ENCODE measurements at regions not wholly inside any gene's neighbourhood (a gene's known extent, or its start where the extent isn't known, plus 50 kb on each side); places are given as distances from the start of the nearest gene placed in this dataset.

DNA sequence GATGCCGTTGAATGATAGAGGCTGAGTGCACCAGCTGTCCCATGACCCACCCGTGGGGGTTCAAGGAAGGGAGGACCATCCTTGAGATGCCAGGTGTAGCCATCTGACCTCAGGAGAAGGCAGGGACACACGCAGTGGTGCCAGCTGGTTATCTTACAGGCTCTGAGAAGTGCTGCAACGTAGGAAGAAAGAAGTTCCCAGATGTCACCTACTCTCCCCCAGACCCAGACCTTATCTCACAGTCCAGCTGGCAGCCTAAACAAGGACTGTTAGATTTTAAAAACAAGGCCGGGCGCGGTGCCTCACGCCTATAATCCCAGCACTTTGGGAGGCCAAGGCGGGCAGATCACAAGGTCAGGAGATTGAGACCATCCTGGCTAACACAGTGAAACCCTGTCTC is 1307.6 kb downstream of the TBC1D22A start:
- DNase-seq: no peak
- H3K9me3 ChIP-seq (ENCODE audit: low read depth): no peaks in the 10 kb centered on the region
- TF ChIP-seq EZH2 (IDR thresholded peaks at IDR 0.05; ENCODE audit: insufficient read depth, poor library complexity, severe bottlenecking): no peak
- TF ChIP-seq EZH2phosphoT487 (IDR thresholded peaks at IDR 0.05; ENCODE audit: insufficient read depth, low read depth): no peak
- no peaks in the 10 kb centered on the region for H3K27me3 ChIP-seq (replicated peaks; ENCODE audit: insufficient read depth)
- H3K9ac ChIP-seq: no peak overlapping the region
- no peak overlapping the region for H2AFZ ChIP-seq
- no peaks in the 10 kb centered on the region for H3K79me2 ChIP-seq (ENCODE audit: insufficient read depth)
- H3K9me2 ChIP-seq (ENCODE audit: insufficient read depth): no peaks in the 10 kb centered on the region
- no peak overlapping the region for H3K27ac ChIP-seq
- H4K20me1 ChIP-seq (ENCODE audit: insufficient read depth): no peaks in the 10 kb centered on the region
- H3K4me2 ChIP-seq (ENCODE audit: unreplicated experiment): no peak overlapping the region
- in situ Hi-C loops (cut with MboI): no loop called here
- no peaks in the 10 kb centered on the region for H3F3A ChIP-seq (ENCODE audit: insufficient read depth)
- no peaks in the 10 kb centered on the region for H3K36me3 ChIP-seq (ENCODE audit: low read depth)
- H3K4me3 ChIP-seq: no peak overlapping the region
- 49 to 50% methylated on average over 9 of the region's 9 CpGs for WGBS, 2 experiments (ENCODE audit: low coverage in 1 of 2, low lambda C conversion rate in 2 of 2, missing lambda C conversion rate in 2 of 2)
- no peaks in the 10 kb centered on the region for H3K4me1 ChIP-seq (ENCODE audit: insufficient read depth)

DNA sequence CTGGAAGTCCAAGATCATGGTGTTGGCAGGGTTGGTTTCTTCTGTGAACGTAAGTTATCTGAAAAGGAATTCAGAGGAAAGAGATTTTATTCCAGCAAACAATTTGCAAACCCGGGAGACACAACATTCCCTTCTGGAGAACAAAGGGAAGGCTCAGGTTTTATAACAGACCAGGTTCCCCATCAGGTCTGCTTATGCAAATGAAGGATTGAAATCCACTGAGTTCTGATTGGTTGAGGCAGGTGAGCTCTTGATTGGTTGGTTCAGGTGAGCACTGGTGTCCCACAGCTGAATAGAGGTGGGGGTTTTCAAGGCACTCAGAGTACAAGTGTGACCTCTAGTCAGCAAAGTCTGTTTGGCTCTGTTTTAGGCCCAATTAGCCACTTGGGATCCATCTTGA is 1306.8 kb downstream of the TBC1D22A start:
- in situ Hi-C loops (cut with MboI): no loop called here
- Histone ChIP-seq H3K4me3 (no peak overlapping the region), H3K36me3 (ENCODE audit: low read depth) (no peaks in the 10 kb centered on the region), H3K4me2 (ENCODE audit: unreplicated experiment) (no peak overlapping the region), H4K20me1 (ENCODE audit: insufficient read depth) (no peaks in the 10 kb centered on the region), H3K9me2 (ENCODE audit: insufficient read depth) (no peaks in the 10 kb centered on the region), H3K27me3 (replicated peaks; ENCODE audit: insufficient read depth) (no peaks in the 10 kb centered on the region), H3K9ac (no peak overlapping the region), H3F3A (ENCODE audit: insufficient read depth) (no peaks in the 10 kb centered on the region), H2AFZ (no peak overlapping the region), H3K79me2 (ENCODE audit: insufficient read depth) (no peaks in the 10 kb centered on the region), H3K9me3 (ENCODE audit: low read depth) (no peaks in the 10 kb centered on the region), H3K27ac (no peak overlapping the region), H3K4me1 (ENCODE audit: insufficient read depth) (no peaks in the 10 kb centered on the region)
- TF ChIP-seq EZH2 (IDR thresholded peaks at IDR 0.05; ENCODE audit: insufficient read depth, poor library complexity, severe bottlenecking) (no peak), EZH2phosphoT487 (IDR thresholded peaks at IDR 0.05; ENCODE audit: insufficient read depth, low read depth) (no peak)
- WGBS, 2 experiments (ENCODE audit: low coverage in 1 of 2, low lambda C conversion rate in 2 of 2, missing lambda C conversion rate in 2 of 2): 36 to 38% methylated on average over 2 of the region's 2 CpGs
- no peak for DNase-seq

DNA sequence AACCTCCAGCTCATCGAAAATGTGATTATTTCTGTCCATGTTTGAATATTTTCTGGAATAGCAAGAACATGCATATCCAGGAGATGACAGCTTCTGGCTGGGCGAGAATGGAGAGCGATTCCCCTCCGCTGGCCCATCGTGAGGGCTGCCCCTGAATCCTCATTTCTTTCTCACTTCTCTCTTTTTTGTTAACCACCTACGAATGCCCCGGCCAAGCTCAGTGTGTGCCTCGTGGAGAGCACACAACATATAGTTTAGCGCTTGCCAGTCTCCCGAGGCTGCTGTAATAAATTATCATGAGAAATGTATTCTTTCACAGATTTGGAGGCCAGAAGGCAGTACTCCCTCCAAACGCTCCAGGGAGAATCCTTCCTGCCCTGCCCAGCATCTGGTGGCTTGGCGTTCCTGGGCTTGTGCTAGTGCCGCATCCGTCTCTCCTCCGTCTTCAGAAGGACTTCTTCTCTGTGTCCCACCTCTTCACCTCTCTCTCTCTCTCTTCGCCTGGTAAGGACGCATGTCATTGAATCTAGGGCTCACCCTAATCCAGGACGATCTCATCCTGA is 1306.0 kb downstream of the TBC1D22A start:
- Histone ChIP-seq H3K4me2 (ENCODE audit: unreplicated experiment) (no peak overlapping the region), H3K9me2 (ENCODE audit: insufficient read depth) (no peaks in the 10 kb centered on the region), H3K36me3 (ENCODE audit: low read depth) (no peaks in the 10 kb centered on the region), H3K27ac (no peak overlapping the region), H3K79me2 (ENCODE audit: insufficient read depth) (no peaks in the 10 kb centered on the region), H2AFZ (no peak overlapping the region), H3K27me3 (replicated peaks; ENCODE audit: insufficient read depth) (no peaks in the 10 kb centered on the region), H4K20me1 (ENCODE audit: insufficient read depth) (no peaks in the 10 kb centered on the region), H3F3A (ENCODE audit: insufficient read depth) (no peaks in the 10 kb centered on the region), H3K9ac (no peak overlapping the region), H3K9me3 (ENCODE audit: low read depth) (no peaks in the 10 kb centered on the region), H3K4me1 (ENCODE audit: insufficient read depth) (no peaks in the 10 kb centered on the region), H3K4me3 (no peak overlapping the region)
- in situ Hi-C loops (cut with MboI): no loop called here
- TF ChIP-seq EZH2 (IDR thresholded peaks at IDR 0.05; ENCODE audit: insufficient read depth, poor library complexity, severe bottlenecking) (no peak), EZH2phosphoT487 (IDR thresholded peaks at IDR 0.05; ENCODE audit: insufficient read depth, low read depth) (no peak)
- no peak for DNase-seq
- WGBS, 2 experiments (ENCODE audit: low coverage in 1 of 2, low lambda C conversion rate in 2 of 2, missing lambda C conversion rate in 2 of 2): 18 to 19% methylated on average over 18 of the region's 18 CpGs

DNA sequence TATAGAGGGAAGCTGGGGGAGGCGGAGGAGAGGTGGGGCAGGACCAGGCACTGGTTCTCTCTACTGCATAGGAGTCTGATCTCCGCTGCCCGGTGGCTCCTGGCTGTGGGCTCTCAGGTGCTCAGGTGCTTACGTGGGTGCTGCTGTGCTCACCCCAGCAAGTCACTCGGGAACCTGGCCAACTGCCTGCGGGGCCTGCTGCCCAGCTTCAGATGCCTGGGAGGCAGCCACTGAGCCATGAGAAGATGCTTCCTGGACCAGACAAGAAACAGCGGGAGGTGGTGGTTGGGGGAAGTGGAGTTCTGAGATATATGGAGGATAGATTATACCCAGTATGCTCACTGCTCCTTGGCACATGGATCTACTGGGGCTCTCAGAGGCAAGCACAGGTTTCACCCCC is 1303.4 kb downstream of the TBC1D22A start:
- Histone ChIP-seq H3K9ac (no peak overlapping the region), H3K79me2 (ENCODE audit: insufficient read depth) (no peaks in the 10 kb centered on the region), H3K4me2 (ENCODE audit: unreplicated experiment) (no peak overlapping the region), H3K36me3 (ENCODE audit: low read depth) (no peaks in the 10 kb centered on the region), H3K9me2 (ENCODE audit: insufficient read depth) (no peaks in the 10 kb centered on the region), H3K4me3 (no peak overlapping the region), H4K20me1 (ENCODE audit: insufficient read depth) (no peaks in the 10 kb centered on the region), H3K9me3 (ENCODE audit: low read depth) (no peaks in the 10 kb centered on the region), H3K27me3 (replicated peaks; ENCODE audit: insufficient read depth) (no peaks in the 10 kb centered on the region), H3F3A (ENCODE audit: insufficient read depth) (no peaks in the 10 kb centered on the region), H2AFZ (no peak overlapping the region), H3K4me1 (ENCODE audit: insufficient read depth) (no peaks in the 10 kb centered on the region), H3K27ac (no peak overlapping the region)
- 32 to 35% methylated on average over 7 of the region's 7 CpGs for WGBS, 2 experiments (ENCODE audit: low coverage in 1 of 2, low lambda C conversion rate in 2 of 2, missing lambda C conversion rate in 2 of 2)
- TF ChIP-seq EZH2phosphoT487 (IDR thresholded peaks at IDR 0.05; ENCODE audit: insufficient read depth, low read depth) (no peak), EZH2 (IDR thresholded peaks at IDR 0.05; ENCODE audit: insufficient read depth, poor library complexity, severe bottlenecking) (no peak)
- DNase-seq: no peak
- in situ Hi-C loops (cut with MboI): no loop called here

DNA sequence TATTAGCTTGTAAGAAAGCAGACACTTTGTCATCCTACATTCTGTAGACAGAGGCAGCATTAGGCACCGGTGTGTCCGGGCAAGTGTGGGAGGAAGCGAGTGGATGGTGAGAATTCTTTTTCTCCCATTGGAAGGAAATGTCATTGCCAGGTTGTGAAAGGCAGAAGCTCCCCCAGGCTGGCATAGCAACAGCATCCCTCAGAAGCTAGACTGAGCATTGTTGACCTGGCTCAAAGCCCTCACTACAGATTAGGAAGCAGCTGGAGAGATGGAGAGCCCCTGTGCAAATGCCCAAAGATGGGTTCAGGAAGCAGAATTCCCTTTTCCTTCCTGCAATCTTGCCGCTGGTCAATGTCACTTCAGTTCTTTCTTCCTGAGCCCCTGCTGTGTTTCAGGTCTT is 1299.3 kb downstream of the TBC1D22A start:
- WGBS, 2 experiments (ENCODE audit: low coverage in 1 of 2, low lambda C conversion rate in 2 of 2, missing lambda C conversion rate in 2 of 2): 74 to 82% methylated on average over 4 of the region's 4 CpGs
- DNase-seq: no peak

More for the DNA sequence above, 1299.3 kb downstream of the TBC1D22A start:
- Histone ChIP-seq H3K9me3 (ENCODE audit: low read depth) (no peaks in the 10 kb centered on the region), H3K27me3 (replicated peaks; ENCODE audit: insufficient read depth) (no peaks in the 10 kb centered on the region), H3K4me3 (no peak overlapping the region), H3K4me2 (ENCODE audit: unreplicated experiment) (no peak overlapping the region), H4K20me1 (ENCODE audit: insufficient read depth) (no peaks in the 10 kb centered on the region), H3F3A (ENCODE audit: insufficient read depth) (no peaks in the 10 kb centered on the region), H3K9me2 (ENCODE audit: insufficient read depth) (no peaks in the 10 kb centered on the region), H2AFZ (no peak overlapping the region), H3K36me3 (ENCODE audit: low read depth) (no peaks in the 10 kb centered on the region), H3K79me2 (ENCODE audit: insufficient read depth) (no peaks in the 10 kb centered on the region), H3K9ac (no peak overlapping the region), H3K4me1 (ENCODE audit: insufficient read depth) (no peaks in the 10 kb centered on the region), H3K27ac (no peak overlapping the region)
- in situ Hi-C loops (cut with MboI): no loop called here
- TF ChIP-seq EZH2 (IDR thresholded peaks at IDR 0.05; ENCODE audit: insufficient read depth, poor library complexity, severe bottlenecking) (no peak), EZH2phosphoT487 (IDR thresholded peaks at IDR 0.05; ENCODE audit: insufficient read depth, low read depth) (no peak)
